GM21825 (cell line): ENCODE measurements at regions not wholly inside any gene's neighbourhood (a gene's known extent, or its start where the extent isn't known, plus 50 kb on each side); places are given as distances from the start of the nearest gene placed in this dataset.
"Not testable (repeated sequence)": the region's sequence is repeated elsewhere in the genome, so short reads cannot be mapped to it uniquely, and the experiment has no call there.

ENCODE experiments used
- ATAC-seq: cut with Tn5 transposase; IDR thresholded peaks from one replicate; pipeline ENCODE4 v1.9.1; 2021; ENCODE audit warnings: mild to moderate bottlenecking, moderate library complexity; ENCODE audit not compliant: unreplicated experiment

- ATAC-seq: no peak
Measured at GRCh38 chrX:137646472-137646871, 80.5 kb downstream of the ZIC3 start.

GRCh38 chrX:137651647-137652046, 85.7 kb downstream of the ZIC3 start:
- ATAC-seq: no peak

GRCh38 chrX:137652086-137652485, 86.2 kb downstream of the ZIC3 start:
- no peak for ATAC-seq

GRCh38 chrX:137654481-137654880, 88.6 kb downstream of the ZIC3 start:
- no peak for ATAC-seq

- no peak for ATAC-seq
Measured at GRCh38 chrX:137667776-137668175, 101.8 kb downstream of the ZIC3 start.

- no peak for ATAC-seq
Measured at GRCh38 chrX:137684591-137684990, 118.7 kb downstream of the ZIC3 start.

- ATAC-seq: no peak
Measured at GRCh38 chrX:137695417-137695816, 129.5 kb downstream of the ZIC3 start.

GRCh38 chrX:137707348-137707747, 141.4 kb downstream of the ZIC3 start:
- ATAC-seq: no peak

- no peak for ATAC-seq
Measured at GRCh38 chrX:137742846-137743245, 176.9 kb downstream of the ZIC3 start.

- no peak for ATAC-seq
Measured at GRCh38 chrX:137743414-137743813, 177.5 kb downstream of the ZIC3 start.

- no peak for ATAC-seq
Measured at GRCh38 chrX:137746289-137746688, 180.4 kb downstream of the ZIC3 start.

- no peak for ATAC-seq
Measured at GRCh38 chrX:137747244-137748043, 181.5 kb downstream of the ZIC3 start.

- no peak for ATAC-seq
Measured at GRCh38 chrX:137748827-137749226, 182.9 kb downstream of the ZIC3 start.

- no peak for ATAC-seq
Measured at GRCh38 chrX:137749246-137749645, 183.3 kb downstream of the ZIC3 start.

GRCh38 chrX:137771537-137771936, 205.6 kb downstream of the ZIC3 start:
- no peak for ATAC-seq

GRCh38 chrX:137792214-137792613, 226.3 kb downstream of the ZIC3 start:
- ATAC-seq: no peak

GRCh38 chrX:137797926-137798325, 232.0 kb downstream of the ZIC3 start:
- not testable (repeated sequence) for ATAC-seq

- no peak for ATAC-seq
Measured at GRCh38 chrX:137823257-137823656, 257.3 kb downstream of the ZIC3 start.

GRCh38 chrX:137847376-137847775, 281.4 kb downstream of the ZIC3 start:
- no peak for ATAC-seq

GRCh38 chrX:137848266-137848905, 282.5 kb downstream of the ZIC3 start:
- no peak for ATAC-seq

GRCh38 chrX:137852502-137852901, 286.6 kb downstream of the ZIC3 start:
- no peak for ATAC-seq

GRCh38 chrX:137855490-137855889, 289.6 kb downstream of the ZIC3 start:
- no peak for ATAC-seq
